ENCODE measurements at regions not wholly inside any gene's neighbourhood (a gene's known extent, or its start where the extent isn't known, plus 50 kb on each side); places are given as distances from the start of the nearest gene placed in this dataset.

DNA sequence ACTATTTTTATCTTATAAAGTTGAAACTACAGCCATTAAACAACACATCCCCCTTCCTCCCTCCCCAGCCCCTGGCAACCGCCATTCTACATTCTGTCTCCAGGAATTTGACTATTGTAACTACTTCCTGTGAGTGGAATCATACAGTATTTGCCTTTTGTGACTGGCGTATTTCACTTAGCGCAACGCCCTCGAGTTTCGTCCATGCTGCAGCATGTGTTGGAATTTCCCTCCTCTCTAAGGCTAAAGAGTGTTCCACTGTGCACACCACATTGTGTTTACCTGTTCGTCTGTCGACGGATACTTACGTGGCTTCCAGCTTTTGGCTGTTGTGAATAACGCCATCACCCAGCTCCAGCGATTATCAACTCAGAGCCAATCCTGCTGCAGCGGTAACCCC, 52.0 kb upstream of the DLG1 start:
- Histone ChIP-seq H3K4me3 (no peak overlapping the region), H4K20me1 (ENCODE audit: insufficient read depth, poor library complexity, severe bottlenecking) (no peaks in the 10 kb centered on the region), H2AFZ (no peak overlapping the region), H3K9me3 (ENCODE audit: low read depth) (no peaks in the 10 kb centered on the region), H3K4me1 (ENCODE audit: insufficient read depth) (peaks cover 27% of the 10 kb centered on the region), H3K27ac (no peak overlapping the region), H3K79me2 (no peaks in the 10 kb centered on the region), H3K27me3 (no peaks in the 10 kb centered on the region), H3K9me2 (replicated peaks; ENCODE audit: insufficient read depth) (no peaks in the 10 kb centered on the region), H3K4me2 (no peak overlapping the region), H3K36me3 (replicated peaks; ENCODE audit: insufficient read depth, low read depth) (no peaks in the 10 kb centered on the region)
- DNase-seq (ENCODE audit: low spot score) = no peak
- TF ChIP-seq, protein P1, sequence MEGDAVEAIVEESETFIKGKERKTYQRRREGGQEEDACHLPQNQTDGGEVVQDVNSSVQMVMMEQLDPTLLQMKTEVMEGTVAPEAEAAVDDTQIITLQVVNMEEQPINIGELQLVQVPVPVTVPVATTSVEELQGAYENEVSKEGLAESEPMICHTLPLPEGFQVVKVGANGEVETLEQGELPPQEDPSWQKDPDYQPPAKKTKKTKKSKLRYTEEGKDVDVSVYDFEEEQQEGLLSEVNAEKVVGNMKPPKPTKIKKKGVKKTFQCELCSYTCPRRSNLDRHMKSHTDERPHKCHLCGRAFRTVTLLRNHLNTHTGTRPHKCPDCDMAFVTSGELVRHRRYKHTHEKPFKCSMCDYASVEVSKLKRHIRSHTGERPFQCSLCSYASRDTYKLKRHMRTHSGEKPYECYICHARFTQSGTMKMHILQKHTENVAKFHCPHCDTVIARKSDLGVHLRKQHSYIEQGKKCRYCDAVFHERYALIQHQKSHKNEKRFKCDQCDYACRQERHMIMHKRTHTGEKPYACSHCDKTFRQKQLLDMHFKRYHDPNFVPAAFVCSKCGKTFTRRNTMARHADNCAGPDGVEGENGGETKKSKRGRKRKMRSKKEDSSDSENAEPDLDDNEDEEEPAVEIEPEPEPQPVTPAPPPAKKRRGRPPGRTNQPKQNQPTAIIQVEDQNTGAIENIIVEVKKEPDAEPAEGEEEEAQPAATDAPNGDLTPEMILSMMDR (IDR thresholded peaks at IDR 0.05; ENCODE audit: poor library complexity) = no peak
- TF ChIP-seq EZH2 (IDR thresholded peaks at IDR 0.05; ENCODE audit: borderline replicate concordance) (no peak), EZH2phosphoT487 (IDR thresholded peaks at IDR 0.05; ENCODE audit: low read depth, severe bottlenecking, unreplicated experiment) (no peak)
- 96% methylated on average over 13 of the region's 13 CpGs for WGBS (ENCODE audit: low lambda C conversion rate, missing lambda C conversion rate)

- Histone ChIP-seq H3K36me3 (replicated peaks; ENCODE audit: insufficient read depth, low read depth) (no peaks in the 10 kb centered on the region), H3K79me2 (no peaks in the 10 kb centered on the region), H3K9me2 (replicated peaks; ENCODE audit: insufficient read depth) (no peaks in the 10 kb centered on the region), H4K20me1 (ENCODE audit: insufficient read depth, poor library complexity, severe bottlenecking) (no peaks in the 10 kb centered on the region), H3K27me3 (no peaks in the 10 kb centered on the region), H3K9me3 (ENCODE audit: low read depth) (no peaks in the 10 kb centered on the region), H3K27ac (no peak overlapping the region), H3K4me2 (no peak overlapping the region), H2AFZ (no peak overlapping the region), H3K4me1 (ENCODE audit: insufficient read depth) (peaks cover 17% of the 10 kb centered on the region), H3K4me3 (no peak overlapping the region)
- DNase-seq (ENCODE audit: low spot score) = no peak
- TF ChIP-seq, protein P1 (IDR thresholded peaks at IDR 0.05; ENCODE audit: poor library complexity) = no peak
- TF ChIP-seq EZH2phosphoT487 (IDR thresholded peaks at IDR 0.05; ENCODE audit: low read depth, severe bottlenecking, unreplicated experiment) (no peak), EZH2 (IDR thresholded peaks at IDR 0.05; ENCODE audit: borderline replicate concordance) (no peak)
- 90% methylated on average over 8 of the region's 8 CpGs for WGBS (ENCODE audit: low lambda C conversion rate, missing lambda C conversion rate)
These were observed 51.0 kb upstream of the DLG1 start for GRCh38 chr3:197349368-197349767.

Data from hepatocyte (in vitro differentiated cells).